SKM-1 treated with dmso at 0.1 percent for 144 hours (cell line): ENCODE measurements at regions not wholly inside any gene's neighbourhood (a gene's known extent, or its start where the extent isn't known, plus 50 kb on each side); places are given as distances from the start of the nearest gene placed in this dataset.
"Not testable (repeated sequence)": the region's sequence is repeated elsewhere in the genome, so short reads cannot be mapped to it uniquely, and the experiment has no call there.

Source experiments
- DNase-seq: peaks from one replicate; lab custom pipeline; 2025; ENCODE audit not compliant: unreplicated experiment; lab: John Stamatoyannopoulos, UW

- DNase-seq = not testable (repeated sequence)
Measured at GRCh38 chr1:83481284-83481683, 517.6 kb downstream of the TTLL7 start.

GRCh38 chr1:83479591-83480239 is 519.2 kb downstream of the TTLL7 start:
- not testable (repeated sequence) for DNase-seq

GRCh38 chr1:83478127-83478526 is 520.8 kb downstream of the TTLL7 start:
- not testable (repeated sequence) for DNase-seq

- DNase-seq = not testable (repeated sequence)
Measured at GRCh38 chr1:83476518-83476917, 522.4 kb downstream of the TTLL7 start.

- not testable (repeated sequence) for DNase-seq
Measured at GRCh38 chr1:83474946-83475345, 524.0 kb downstream of the TTLL7 start.

- DNase-seq = not testable (repeated sequence)
Measured at GRCh38 chr1:83473986-83474385, 524.9 kb downstream of the TTLL7 start.

- not testable (repeated sequence) for DNase-seq
Measured at GRCh38 chr1:83472066-83472465, 526.9 kb downstream of the TTLL7 start.

GRCh38 chr1:83471272-83471671 is 527.7 kb downstream of the TTLL7 start:
- DNase-seq = not testable (repeated sequence)

- not testable (repeated sequence) for DNase-seq
Measured at GRCh38 chr1:83468336-83468735, 530.6 kb downstream of the TTLL7 start.

- not testable (repeated sequence) for DNase-seq
Measured at GRCh38 chr1:83457735-83458248, 541.1 kb downstream of the TTLL7 start.

- not testable (repeated sequence) for DNase-seq
Measured at GRCh38 chr1:83457281-83457680, 541.7 kb downstream of the TTLL7 start.

GRCh38 chr1:83455753-83456152 is 543.2 kb downstream of the TTLL7 start:
- not testable (repeated sequence) for DNase-seq

GRCh38 chr1:83445873-83446272 is 553.1 kb downstream of the TTLL7 start:
- DNase-seq = not testable (repeated sequence)

GRCh38 chr1:83442412-83442811 is 556.5 kb downstream of the TTLL7 start:
- not testable (repeated sequence) for DNase-seq

- not testable (repeated sequence) for DNase-seq
Measured at GRCh38 chr1:83440586-83440985, 558.3 kb downstream of the TTLL7 start.

- DNase-seq = not testable (repeated sequence)
Measured at GRCh38 chr1:83440021-83440420, 558.9 kb downstream of the TTLL7 start.

- not testable (repeated sequence) for DNase-seq
Measured at GRCh38 chr1:83438316-83438715, 560.6 kb downstream of the TTLL7 start.

- not testable (repeated sequence) for DNase-seq
Measured at GRCh38 chr1:83435336-83435735, 563.6 kb downstream of the TTLL7 start.

- not testable (repeated sequence) for DNase-seq
Measured at GRCh38 chr1:83427566-83427965, 571.4 kb downstream of the TTLL7 start.

GRCh38 chr1:83423382-83423781 is 575.5 kb downstream of the TTLL7 start:
- not testable (repeated sequence) for DNase-seq

GRCh38 chr1:83418558-83418957 is 580.4 kb downstream of the TTLL7 start:
- DNase-seq = no peak

GRCh38 chr1:83413839-83414107 is 585.2 kb downstream of the TTLL7 start:
- DNase-seq = not testable (repeated sequence)
